ENCODE measurements at regions not wholly inside any gene's neighbourhood (a gene's known extent, or its start where the extent isn't known, plus 50 kb on each side); places are given as distances from the start of the nearest gene placed in this dataset.

GRCh38 chr2:171254666-171255065 is 94.0 kb upstream of the TLK1 start:
- TF ChIP-seq REST (IDR thresholded peaks at IDR 0.05; ENCODE audit: borderline replicate concordance): no peak
- TF ChIP-seq, protein P1, sequence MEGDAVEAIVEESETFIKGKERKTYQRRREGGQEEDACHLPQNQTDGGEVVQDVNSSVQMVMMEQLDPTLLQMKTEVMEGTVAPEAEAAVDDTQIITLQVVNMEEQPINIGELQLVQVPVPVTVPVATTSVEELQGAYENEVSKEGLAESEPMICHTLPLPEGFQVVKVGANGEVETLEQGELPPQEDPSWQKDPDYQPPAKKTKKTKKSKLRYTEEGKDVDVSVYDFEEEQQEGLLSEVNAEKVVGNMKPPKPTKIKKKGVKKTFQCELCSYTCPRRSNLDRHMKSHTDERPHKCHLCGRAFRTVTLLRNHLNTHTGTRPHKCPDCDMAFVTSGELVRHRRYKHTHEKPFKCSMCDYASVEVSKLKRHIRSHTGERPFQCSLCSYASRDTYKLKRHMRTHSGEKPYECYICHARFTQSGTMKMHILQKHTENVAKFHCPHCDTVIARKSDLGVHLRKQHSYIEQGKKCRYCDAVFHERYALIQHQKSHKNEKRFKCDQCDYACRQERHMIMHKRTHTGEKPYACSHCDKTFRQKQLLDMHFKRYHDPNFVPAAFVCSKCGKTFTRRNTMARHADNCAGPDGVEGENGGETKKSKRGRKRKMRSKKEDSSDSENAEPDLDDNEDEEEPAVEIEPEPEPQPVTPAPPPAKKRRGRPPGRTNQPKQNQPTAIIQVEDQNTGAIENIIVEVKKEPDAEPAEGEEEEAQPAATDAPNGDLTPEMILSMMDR (IDR thresholded peaks at IDR 0.05; ENCODE audit: poor library complexity, severe bottlenecking): no peak
- no peak for TF ChIP-seq POLR2AphosphoS5 (IDR thresholded peaks at IDR 0.05)

DNA sequence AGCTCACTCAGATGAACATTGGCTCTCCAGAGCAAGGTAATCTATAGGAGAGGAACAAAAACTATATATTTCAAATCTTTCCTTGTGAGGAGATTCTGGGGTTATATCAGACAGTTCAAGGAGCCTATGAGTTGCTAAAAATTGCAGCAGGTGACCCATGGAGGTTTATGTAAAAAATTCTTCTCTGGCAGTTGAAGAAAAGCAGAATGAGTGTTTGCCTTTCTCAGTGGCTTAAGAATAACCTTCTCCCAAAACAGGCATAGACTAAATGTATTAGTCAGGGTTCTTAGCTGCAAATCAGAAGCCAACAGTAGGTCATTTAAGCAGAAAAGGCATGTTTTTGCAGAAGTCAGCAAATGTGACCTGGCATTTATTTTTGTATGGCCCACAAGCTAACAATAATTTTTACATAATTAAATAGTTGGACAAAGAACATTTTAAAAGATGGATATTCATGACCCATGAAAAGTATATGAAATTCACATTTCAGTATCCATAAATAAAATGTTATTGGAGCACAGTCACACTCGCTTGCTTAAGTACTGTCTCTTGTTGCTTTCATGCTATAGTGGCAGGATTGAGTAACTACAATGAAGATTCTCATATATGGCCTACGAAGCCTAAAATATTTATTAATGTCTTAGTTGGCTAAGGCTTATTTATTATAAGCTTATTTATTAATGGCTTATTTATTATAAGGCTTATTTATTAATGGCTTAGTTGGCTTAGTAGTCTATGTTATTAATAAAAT is 93.4 kb upstream of the TLK1 start:
- Histone ChIP-seq H3K36me3 (ENCODE audit: insufficient read depth, low read length) (no peaks in the 10 kb centered on the region), H3F3A (ENCODE audit: insufficient read depth, low read length, poor library complexity, severe bottlenecking) (no peaks in the 10 kb centered on the region), H3K9me3 (ENCODE audit: low read length) (no peaks in the 10 kb centered on the region), H3K27me3 (ENCODE audit: insufficient read depth, low read depth, low read length) (no peaks in the 10 kb centered on the region), H3K9me2 (ENCODE audit: insufficient read depth, low read length) (no peaks in the 10 kb centered on the region), H4K20me1 (ENCODE audit: insufficient read depth) (no peaks in the 10 kb centered on the region), H3K9ac (ENCODE audit: low read length) (peak overlapping the region; percentile 34), H3K79me2 (replicated peaks; ENCODE audit: insufficient read depth, low read length) (no peaks in the 10 kb centered on the region), H3K27ac (ENCODE audit: low read length) (peak overlapping the region; percentile 68), H2AFZ (ENCODE audit: low read depth, low read length) (peak overlapping the region; percentile 12), H3K4me3 (ENCODE audit: low read length) (no peak overlapping the region), H3K4me2 (ENCODE audit: low read length) (no peak overlapping the region)
- TF ChIP-seq POLR2AphosphoS5 (IDR thresholded peaks at IDR 0.05) (no peak), SMC3 (conservative IDR thresholded peaks at IDR 0.05; ENCODE audit: poor library complexity) (no peak), EP300 (conservative IDR thresholded peaks at IDR 0.05; ENCODE audit: poor library complexity, severe bottlenecking) (no peak), MXI1 (conservative IDR thresholded peaks at IDR 0.05; ENCODE audit: poor library complexity, severe bottlenecking) (no peak), EZH2 (IDR thresholded peaks at IDR 0.05; ENCODE audit: borderline replicate concordance, insufficient read depth, low read length, poor library complexity, severe bottlenecking) (no peak), REST (IDR thresholded peaks at IDR 0.05; ENCODE audit: borderline replicate concordance) (no peak), TAF1 (IDR thresholded peaks at IDR 0.05; ENCODE audit: low read depth) (no peak), RAD21 (conservative IDR thresholded peaks at IDR 0.05) (no peak)
- TF ChIP-seq, protein P1 (IDR thresholded peaks at IDR 0.05; ENCODE audit: poor library complexity, severe bottlenecking): no peak

More at GRCh38 chr2:171254666-171255065, 94.0 kb upstream of the TLK1 start:
- Histone ChIP-seq H3K4me3 (ENCODE audit: low read length) (no peak overlapping the region), H3K4me2 (ENCODE audit: low read length) (no peak overlapping the region), H3K27me3 (ENCODE audit: insufficient read depth, low read depth, low read length) (no peaks in the 10 kb centered on the region), H3K36me3 (ENCODE audit: insufficient read depth, low read length) (no peaks in the 10 kb centered on the region), H3K79me2 (replicated peaks; ENCODE audit: insufficient read depth, low read length) (no peaks in the 10 kb centered on the region), H4K20me1 (ENCODE audit: insufficient read depth) (no peaks in the 10 kb centered on the region), H3K9ac (ENCODE audit: low read length) (no peak overlapping the region), H3K9me2 (ENCODE audit: insufficient read depth, low read length) (no peaks in the 10 kb centered on the region), H3K27ac (ENCODE audit: low read length) (peak overlapping the region; percentile 68), H2AFZ (ENCODE audit: low read depth, low read length) (no peak overlapping the region), H3K9me3 (ENCODE audit: low read length) (no peaks in the 10 kb centered on the region), H3F3A (ENCODE audit: insufficient read depth, low read length, poor library complexity, severe bottlenecking) (no peaks in the 10 kb centered on the region)
